Activated CD4-positive, alpha-beta memory T cell treated with anti-CD3 and anti-CD28 coated beads, Interleukin-2, amount 10 ng/mL, durations not matched to agents 7 days and 5 days (primary cell): ENCODE measurements at regions not wholly inside any gene's neighbourhood (a gene's known extent, or its start where the extent isn't known, plus 50 kb on each side); places are given as distances from the start of the nearest gene placed in this dataset.
"Not testable (repeated sequence)": the region's sequence is repeated elsewhere in the genome, so short reads cannot be mapped to it uniquely, and the experiment has no call there.

Experiments
- CTCF ChIA-PET: fragments of 350-600 bp; sonication (Branson Sonifier 250); formaldehyde crosslinking; loops from one replicate; lab custom pipeline; 2021; ENCODE audit warnings: antibody characterized with exemption, inconsistent platforms; lab: Charles Lee
- POLR2A ChIA-PET: fragments of 350-600 bp; sonication (Branson Sonifier 250); formaldehyde crosslinking; loops from one replicate; lab custom pipeline; 2021; ENCODE audit warnings: antibody characterized with exemption; lab: Charles Lee
- DNase-seq: peaks from one replicate; pipeline ENCODE4 v3.0.0-alpha.2; 2020
- H3K27ac Mint-ChIP-seq: one replicate; pipeline ENCODE4 v1.8.0; 2021; ENCODE audit warnings: mild to moderate bottlenecking, mixed read lengths
- H3K27me3 Mint-ChIP-seq: one replicate; pipeline ENCODE4 v1.8.0; 2021; ENCODE audit warnings: mixed read lengths
- H3K36me3 Mint-ChIP-seq: one replicate; pipeline ENCODE4 v1.8.0; 2021; ENCODE audit warnings: low read depth, mixed read lengths
- H3K4me1 Mint-ChIP-seq: one replicate; pipeline ENCODE4 v1.8.0; 2021; ENCODE audit warnings: mixed read lengths
- H3K4me3 Mint-ChIP-seq: one replicate; pipeline ENCODE4 v1.8.0; 2021; ENCODE audit warnings: mild to moderate bottlenecking, mixed read lengths
- H3K9me3 Mint-ChIP-seq: one replicate; pipeline ENCODE4 v1.8.0; 2021; ENCODE audit warnings: mixed read lengths

- Mint-ChIP-seq H3K27ac (no peak overlapping the region), H3K27me3 (no peaks in the 10 kb centered on the region), H3K9me3 (peaks cover 13% of the 10 kb centered on the region), H3K4me1 (no peaks in the 10 kb centered on the region), H3K4me3 (no peak overlapping the region), H3K36me3 (no peaks in the 10 kb centered on the region)
- DNase-seq: no peak
- POLR2A ChIA-PET: no interaction called here
- CTCF ChIA-PET: no interaction called here
Observed at GRCh38 chr14:43778937-43779639, 728.0 kb downstream of the FSCB start.

- Mint-ChIP-seq H3K36me3 (no peaks in the 10 kb centered on the region), H3K27ac (no peak overlapping the region), H3K9me3 (peaks cover 16% of the 10 kb centered on the region), H3K4me1 (no peaks in the 10 kb centered on the region), H3K27me3 (no peaks in the 10 kb centered on the region), H3K4me3 (no peak overlapping the region)
- POLR2A ChIA-PET: no interaction called here
- CTCF ChIA-PET: no interaction called here
- DNase-seq: no peak
Observed at GRCh38 chr14:43778570-43778936, 728.5 kb downstream of the FSCB start.

- no peaks in the 10 kb centered on the region for H3K27me3 Mint-ChIP-seq
- H3K36me3 Mint-ChIP-seq: no peaks in the 10 kb centered on the region
- POLR2A ChIA-PET: no interaction called here
- CTCF ChIA-PET: no interaction called here
- peaks cover 3% of the 10 kb centered on the region for H3K9me3 Mint-ChIP-seq
- no peak overlapping the region for H3K4me3 Mint-ChIP-seq
- no peaks in the 10 kb centered on the region for H3K4me1 Mint-ChIP-seq
- no peak overlapping the region for H3K27ac Mint-ChIP-seq
- no peak for DNase-seq
Observed at GRCh38 chr14:43765474-43765873, 741.6 kb downstream of the FSCB start.

GRCh38 chr14:43764433-43764832, 742.6 kb downstream of the FSCB start:
- Mint-ChIP-seq H3K27me3 (no peaks in the 10 kb centered on the region), H3K4me3 (no peak overlapping the region), H3K36me3 (no peaks in the 10 kb centered on the region), H3K4me1 (no peaks in the 10 kb centered on the region), H3K27ac (no peak overlapping the region), H3K9me3 (peaks cover 3% of the 10 kb centered on the region)
- POLR2A ChIA-PET: no interaction called here
- CTCF ChIA-PET: no interaction called here
- DNase-seq: no peak

- Mint-ChIP-seq H3K36me3 (no peaks in the 10 kb centered on the region), H3K9me3 (no peaks in the 10 kb centered on the region), H3K4me3 (no peak overlapping the region), H3K27ac (no peak overlapping the region), H3K4me1 (no peaks in the 10 kb centered on the region), H3K27me3 (no peaks in the 10 kb centered on the region)
- ChIA-PET POLR2A (no interaction called here), CTCF (no interaction called here)
- DNase-seq: no peak
Observed at GRCh38 chr14:43755707-43756106, 751.4 kb downstream of the FSCB start.

- no peak overlapping the region for H3K27ac Mint-ChIP-seq
- H3K36me3 Mint-ChIP-seq: no peaks in the 10 kb centered on the region
- no peak for DNase-seq
- CTCF ChIA-PET: no interaction called here
- no peaks in the 10 kb centered on the region for H3K9me3 Mint-ChIP-seq
- POLR2A ChIA-PET: no interaction called here
- H3K27me3 Mint-ChIP-seq: no peaks in the 10 kb centered on the region
- H3K4me1 Mint-ChIP-seq: no peaks in the 10 kb centered on the region
- no peak overlapping the region for H3K4me3 Mint-ChIP-seq
Observed at GRCh38 chr14:43754838-43755237, 752.2 kb downstream of the FSCB start.

- DNase-seq: no peak
- Mint-ChIP-seq H3K27me3 (no peaks in the 10 kb centered on the region), H3K9me3 (no peaks in the 10 kb centered on the region), H3K4me3 (no peak overlapping the region), H3K4me1 (no peaks in the 10 kb centered on the region), H3K36me3 (no peaks in the 10 kb centered on the region), H3K27ac (no peak overlapping the region)
- POLR2A ChIA-PET: no interaction called here
- CTCF ChIA-PET: no interaction called here
Observed at GRCh38 chr14:43745746-43746145, 761.3 kb downstream of the FSCB start.

- ChIA-PET POLR2A (no interaction called here), CTCF (no interaction called here)
- Mint-ChIP-seq H3K4me3 (no peak overlapping the region), H3K4me1 (no peaks in the 10 kb centered on the region), H3K9me3 (peaks cover 3% of the 10 kb centered on the region), H3K27me3 (no peaks in the 10 kb centered on the region), H3K36me3 (no peaks in the 10 kb centered on the region), H3K27ac (no peak overlapping the region)
- DNase-seq: no peak
Observed at GRCh38 chr14:43735932-43736331, 771.2 kb downstream of the FSCB start.

GRCh38 chr14:43729143-43729542, 777.9 kb downstream of the FSCB start:
- Mint-ChIP-seq H3K4me1 (no peaks in the 10 kb centered on the region), H3K4me3 (no peak overlapping the region), H3K36me3 (no peaks in the 10 kb centered on the region), H3K27ac (no peak overlapping the region), H3K27me3 (no peaks in the 10 kb centered on the region), H3K9me3 (peaks cover 6% of the 10 kb centered on the region)
- no peak for DNase-seq
- ChIA-PET CTCF (interaction anchor here (0.6 kb wide), 1 partner anchor 1266 kb away, joined by 3 read pairs; no protein-coding TSS in a partner anchor), POLR2A (no interaction called here)

GRCh38 chr14:43706900-43707299, 800.2 kb downstream of the FSCB start:
- no peak for DNase-seq
- CTCF ChIA-PET: no interaction called here
- H3K27ac Mint-ChIP-seq: no peak overlapping the region
- no peaks in the 10 kb centered on the region for H3K27me3 Mint-ChIP-seq
- POLR2A ChIA-PET: no interaction called here
- no peak overlapping the region for H3K4me3 Mint-ChIP-seq
- no peaks in the 10 kb centered on the region for H3K4me1 Mint-ChIP-seq
- H3K9me3 Mint-ChIP-seq: peaks cover 6% of the 10 kb centered on the region
- H3K36me3 Mint-ChIP-seq: no peaks in the 10 kb centered on the region

- H3K4me1 Mint-ChIP-seq, H3K36me3 Mint-ChIP-seq, POLR2A ChIA-PET, DNase-seq, CTCF ChIA-PET, H3K27me3 Mint-ChIP-seq, H3K4me3 Mint-ChIP-seq, H3K27ac Mint-ChIP-seq, H3K9me3 Mint-ChIP-seq: not testable (repeated sequence)
Observed at GRCh38 chr14:43698561-43699284, 808.4 kb downstream of the FSCB start.

GRCh38 chr14:43697003-43697402, 810.1 kb downstream of the FSCB start:
- H3K36me3 Mint-ChIP-seq: no peaks in the 10 kb centered on the region

GRCh38 chr14:43692706-43693105, 814.4 kb downstream of the FSCB start:
- H3K9me3 Mint-ChIP-seq: peaks cover 2% of the 10 kb centered on the region
- H3K27me3 Mint-ChIP-seq: no peaks in the 10 kb centered on the region
- ChIA-PET CTCF (no interaction called here), POLR2A (no interaction called here)
- no peaks in the 10 kb centered on the region for H3K36me3 Mint-ChIP-seq
- no peaks in the 10 kb centered on the region for H3K4me1 Mint-ChIP-seq
- no peak overlapping the region for H3K27ac Mint-ChIP-seq
- no peak overlapping the region for H3K4me3 Mint-ChIP-seq
- DNase-seq: no peak

More at GRCh38 chr14:43697003-43697402, 810.1 kb downstream of the FSCB start:
- Mint-ChIP-seq H3K27me3 (no peaks in the 10 kb centered on the region), H3K27ac (no peak overlapping the region), H3K4me1 (no peaks in the 10 kb centered on the region), H3K4me3 (no peak overlapping the region), H3K9me3 (peaks cover 3% of the 10 kb centered on the region)
- ChIA-PET CTCF (no interaction called here), POLR2A (no interaction called here)
- no peak for DNase-seq

- Mint-ChIP-seq H3K27me3 (no peaks in the 10 kb centered on the region), H3K9me3 (peaks cover 6% of the 10 kb centered on the region), H3K4me3 (no peak overlapping the region), H3K36me3 (no peaks in the 10 kb centered on the region), H3K4me1 (no peaks in the 10 kb centered on the region), H3K27ac (no peak overlapping the region)
- DNase-seq: no peak
- CTCF ChIA-PET: no interaction called here
- POLR2A ChIA-PET: no interaction called here
Observed at GRCh38 chr14:43687921-43688320, 819.2 kb downstream of the FSCB start.
